ENCODE measurements at regions not wholly inside any gene's neighbourhood (a gene's known extent, or its start where the extent isn't known, plus 50 kb on each side); places are given as distances from the start of the nearest gene placed in this dataset.
A peak's percentile ranks its signal among the peaks of the same experiment; 100 is the strongest.
"Not testable (repeated sequence)": the region's sequence is repeated elsewhere in the genome, so short reads cannot be mapped to it uniquely, and the experiment has no call there.

GRCh38 chr13:64480211-64480610, 2749.9 kb downstream of the PCDH9 start:
- DNase-seq: no peak

- no peak for DNase-seq
These were observed 2753.0 kb downstream of the PCDH9 start for GRCh38 chr13:64477146-64477545.

GRCh38 chr13:64476041-64476568, 2754.0 kb downstream of the PCDH9 start:
- not testable (repeated sequence) for DNase-seq

GRCh38 chr13:64471916-64472315, 2758.2 kb downstream of the PCDH9 start:
- DNase-seq: peak in 1 of 2 donors; percentile 42

GRCh38 chr13:64470751-64471150, 2759.4 kb downstream of the PCDH9 start:
- no peak for DNase-seq

GRCh38 chr13:64459778-64460177, 2770.4 kb downstream of the PCDH9 start:
- no peak for DNase-seq

- no peak for DNase-seq
These were observed 2772.2 kb downstream of the PCDH9 start for GRCh38 chr13:64457976-64458375.

- DNase-seq: no peak
These were observed 2775.0 kb downstream of the PCDH9 start for GRCh38 chr13:64455124-64455523.

GRCh38 chr13:64453831-64454230, 2776.3 kb downstream of the PCDH9 start:
- DNase-seq: no peak

GRCh38 chr13:64446372-64446771, 2783.8 kb downstream of the PCDH9 start:
- no peak for DNase-seq

GRCh38 chr13:64441740-64442139, 2788.4 kb downstream of the PCDH9 start:
- no peak for DNase-seq

- DNase-seq: peak in 1 of 2 donors; percentile 8
These were observed 2792.1 kb downstream of the PCDH9 start for GRCh38 chr13:64438084-64438483.

- no peak for DNase-seq
These were observed 2800.4 kb downstream of the PCDH9 start for GRCh38 chr13:64429691-64430090.

- DNase-seq: no peak
These were observed 2801.9 kb downstream of the PCDH9 start for GRCh38 chr13:64428196-64428595.

GRCh38 chr13:64423467-64423866, 2806.7 kb downstream of the PCDH9 start:
- DNase-seq: no peak

- DNase-seq: no peak
These were observed 2810.0 kb downstream of the PCDH9 start for GRCh38 chr13:64420181-64420580.

GRCh38 chr13:64417581-64417980, 2812.6 kb downstream of the PCDH9 start:
- no peak for DNase-seq

- no peak for DNase-seq
These were observed 2815.8 kb downstream of the PCDH9 start for GRCh38 chr13:64414381-64414780.

GRCh38 chr13:64413529-64413928, 2816.6 kb downstream of the PCDH9 start:
- no peak for DNase-seq

GRCh38 chr13:64410276-64411053, 2819.7 kb downstream of the PCDH9 start:
- DNase-seq: no peak

GRCh38 chr13:64397701-64398100, 2832.4 kb downstream of the PCDH9 start:
- no peak for DNase-seq

GRCh38 chr13:64377606-64378005, 2852.5 kb downstream of the PCDH9 start:
- no peak for DNase-seq

- no peak for DNase-seq
These were observed 2858.7 kb downstream of the PCDH9 start for GRCh38 chr13:64371461-64371860.

- DNase-seq: no peak
These were observed 2859.1 kb downstream of the PCDH9 start for GRCh38 chr13:64371045-64371444.

GRCh38 chr13:64369121-64369520, 2861.0 kb downstream of the PCDH9 start:
- no peak for DNase-seq

All from hippocampal formation (tissue), 2 donors.